ENCODE measurements at regions not wholly inside any gene's neighbourhood (a gene's known extent, or its start where the extent isn't known, plus 50 kb on each side); places are given as distances from the start of the nearest gene placed in this dataset.

DNA sequence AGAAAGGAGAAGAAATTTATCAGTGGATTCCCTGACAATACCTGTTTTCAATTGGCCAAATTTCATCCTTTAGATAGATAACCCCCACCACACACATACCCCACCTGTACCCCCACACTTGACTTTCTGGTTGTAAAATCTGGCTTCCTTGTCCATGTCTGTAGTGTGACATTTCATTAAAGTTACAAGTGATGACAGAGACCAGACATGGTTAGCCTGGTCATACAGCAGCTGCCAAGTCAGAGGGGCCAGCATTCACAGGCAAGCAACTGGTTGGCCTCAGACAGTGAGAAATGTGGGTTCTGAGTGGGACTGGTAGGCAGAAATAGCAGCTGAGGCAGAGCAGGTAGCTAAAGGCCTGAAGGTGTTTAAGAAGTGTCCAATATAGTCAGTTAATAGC, 238.6 kb upstream of the SOX14 start:
- Histone ChIP-seq H3K9ac (ENCODE audit: control insufficient read depth, extremely low read depth, insufficient read depth, low read length) (no peak overlapping the region), H3K79me2 (ENCODE audit: control insufficient read depth, insufficient read depth, low read length) (no peaks in the 10 kb centered on the region), H3K9me3 (ENCODE audit: control insufficient read depth, low read depth, low read length) (no peaks in the 10 kb centered on the region), H4K20me1 (ENCODE audit: control insufficient read depth, extremely low read depth, insufficient read depth, low read length) (no peaks in the 10 kb centered on the region), H3K4me1 (ENCODE audit: control insufficient read depth, extremely low read depth, insufficient read depth, low read length) (no peaks in the 10 kb centered on the region), H3K4me3 (ENCODE audit: control insufficient read depth in 2 of 3, extremely low read depth in 1 of 3, insufficient read depth in 2 of 3, low read depth in 1 of 3, low read length in 3 of 3) (no peak overlapping the region), H3K27me3 (ENCODE audit: control insufficient read depth, extremely low read depth, insufficient read depth, low read length) (no peaks in the 10 kb centered on the region), H3K4me2 (ENCODE audit: control insufficient read depth, extremely low read depth, insufficient read depth, low read depth, low read length) (no peak overlapping the region), H3K9me1 (ENCODE audit: control insufficient read depth, extremely low read depth, insufficient read depth, low read length) (no peaks in the 10 kb centered on the region), H2AFZ (ENCODE audit: control insufficient read depth, low read length) (no peak overlapping the region), H3K36me3 (ENCODE audit: control insufficient read depth in 2 of 2, extremely low read depth in 1 of 2, insufficient read depth in 2 of 2, low read length in 2 of 2) (no peaks in the 10 kb centered on the region), H3K27ac (ENCODE audit: control insufficient read depth, insufficient read depth, low read length) (no peak overlapping the region)
- DNase-seq (ENCODE audit: low read depth, low spot score) (no peak), FAIRE-seq (no peak)
- no peak for TF ChIP-seq EZH2 (IDR thresholded peaks at IDR 0.05; ENCODE audit: low read length)
- TF ChIP-seq, protein P1, sequence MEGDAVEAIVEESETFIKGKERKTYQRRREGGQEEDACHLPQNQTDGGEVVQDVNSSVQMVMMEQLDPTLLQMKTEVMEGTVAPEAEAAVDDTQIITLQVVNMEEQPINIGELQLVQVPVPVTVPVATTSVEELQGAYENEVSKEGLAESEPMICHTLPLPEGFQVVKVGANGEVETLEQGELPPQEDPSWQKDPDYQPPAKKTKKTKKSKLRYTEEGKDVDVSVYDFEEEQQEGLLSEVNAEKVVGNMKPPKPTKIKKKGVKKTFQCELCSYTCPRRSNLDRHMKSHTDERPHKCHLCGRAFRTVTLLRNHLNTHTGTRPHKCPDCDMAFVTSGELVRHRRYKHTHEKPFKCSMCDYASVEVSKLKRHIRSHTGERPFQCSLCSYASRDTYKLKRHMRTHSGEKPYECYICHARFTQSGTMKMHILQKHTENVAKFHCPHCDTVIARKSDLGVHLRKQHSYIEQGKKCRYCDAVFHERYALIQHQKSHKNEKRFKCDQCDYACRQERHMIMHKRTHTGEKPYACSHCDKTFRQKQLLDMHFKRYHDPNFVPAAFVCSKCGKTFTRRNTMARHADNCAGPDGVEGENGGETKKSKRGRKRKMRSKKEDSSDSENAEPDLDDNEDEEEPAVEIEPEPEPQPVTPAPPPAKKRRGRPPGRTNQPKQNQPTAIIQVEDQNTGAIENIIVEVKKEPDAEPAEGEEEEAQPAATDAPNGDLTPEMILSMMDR (optimal IDR thresholded peaks at IDR 0.05 in 1 of 3, IDR thresholded peaks at IDR 0.05 in 1 of 3, conservative IDR thresholded peaks at IDR 0.05 in 1 of 3; ENCODE audit: extremely low read depth in 1 of 3, insufficient read depth in 2 of 3, low read length in 3 of 3) = no peak
- dilution Hi-C loops (cut with MboI; ENCODE audit: extremely low pct_ligation_motif_present, low sequenced_read_pairs) = no loop called here

DNA sequence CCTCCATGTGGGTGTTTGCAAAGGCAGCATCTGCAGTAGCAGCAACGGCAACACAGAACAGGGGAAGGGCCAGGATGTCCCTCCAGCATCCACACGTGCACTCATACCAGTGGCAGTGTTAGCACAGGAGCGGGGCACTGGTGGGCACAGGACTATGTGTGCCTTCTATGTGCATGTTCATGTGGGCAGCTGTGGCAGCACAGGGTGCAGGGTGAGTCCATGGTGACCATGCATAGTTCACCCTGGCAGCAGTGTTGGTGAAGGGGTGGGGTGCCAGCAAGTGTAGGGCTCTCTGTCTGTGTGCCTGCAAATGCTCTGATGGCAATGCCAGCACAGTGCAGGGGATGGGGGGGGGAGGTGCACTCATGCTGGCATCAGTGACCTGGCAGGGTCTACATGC, 222.1 kb upstream of the SOX14 start:
- dilution Hi-C loops (cut with MboI; ENCODE audit: extremely low pct_ligation_motif_present, low sequenced_read_pairs) = no loop called here
- no peak for FAIRE-seq
- no peak overlapping the region for H3K27ac ChIP-seq (ENCODE audit: control insufficient read depth, insufficient read depth, low read length)

More for the DNA sequence above, 222.1 kb upstream of the SOX14 start:
- TF ChIP-seq EZH2 (IDR thresholded peaks at IDR 0.05; ENCODE audit: low read length) = no peak
- TF ChIP-seq, protein P1 (optimal IDR thresholded peaks at IDR 0.05 in 1 of 3, IDR thresholded peaks at IDR 0.05 in 1 of 3, conservative IDR thresholded peaks at IDR 0.05 in 1 of 3; ENCODE audit: extremely low read depth in 1 of 3, insufficient read depth in 2 of 3, low read length in 3 of 3) = no peak
- no peaks in the 10 kb centered on the region for H3K36me3 ChIP-seq (ENCODE audit: control insufficient read depth in 2 of 2, extremely low read depth in 1 of 2, insufficient read depth in 2 of 2, low read length in 2 of 2)
- H2AFZ ChIP-seq (ENCODE audit: control insufficient read depth, low read length) = no peak overlapping the region
- DNase-seq (ENCODE audit: low read depth, low spot score) = no peak
- H3K4me2 ChIP-seq (ENCODE audit: control insufficient read depth, extremely low read depth, insufficient read depth, low read depth, low read length) = no peak overlapping the region
- no peaks in the 10 kb centered on the region for H4K20me1 ChIP-seq (ENCODE audit: control insufficient read depth, extremely low read depth, insufficient read depth, low read length)
- peaks cover 4% of the 10 kb centered on the region for H3K9me3 ChIP-seq (ENCODE audit: control insufficient read depth, low read depth, low read length)
- no peak overlapping the region for H3K9ac ChIP-seq (ENCODE audit: control insufficient read depth, extremely low read depth, insufficient read depth, low read length)
- H3K4me1 ChIP-seq (ENCODE audit: control insufficient read depth, extremely low read depth, insufficient read depth, low read length) = no peaks in the 10 kb centered on the region
- H3K9me1 ChIP-seq (ENCODE audit: control insufficient read depth, extremely low read depth, insufficient read depth, low read length) = no peaks in the 10 kb centered on the region
- H3K27me3 ChIP-seq (ENCODE audit: control insufficient read depth, extremely low read depth, insufficient read depth, low read length) = no peaks in the 10 kb centered on the region
- no peaks in the 10 kb centered on the region for H3K79me2 ChIP-seq (ENCODE audit: control insufficient read depth, insufficient read depth, low read length)
- no peak overlapping the region for H3K4me3 ChIP-seq (ENCODE audit: control insufficient read depth in 2 of 3, extremely low read depth in 1 of 3, insufficient read depth in 2 of 3, low read depth in 1 of 3, low read length in 3 of 3)
